ENCODE measurements at regions not wholly inside any gene's neighbourhood (a gene's known extent, or its start where the extent isn't known, plus 50 kb on each side); places are given as distances from the start of the nearest gene placed in this dataset.

DNA sequence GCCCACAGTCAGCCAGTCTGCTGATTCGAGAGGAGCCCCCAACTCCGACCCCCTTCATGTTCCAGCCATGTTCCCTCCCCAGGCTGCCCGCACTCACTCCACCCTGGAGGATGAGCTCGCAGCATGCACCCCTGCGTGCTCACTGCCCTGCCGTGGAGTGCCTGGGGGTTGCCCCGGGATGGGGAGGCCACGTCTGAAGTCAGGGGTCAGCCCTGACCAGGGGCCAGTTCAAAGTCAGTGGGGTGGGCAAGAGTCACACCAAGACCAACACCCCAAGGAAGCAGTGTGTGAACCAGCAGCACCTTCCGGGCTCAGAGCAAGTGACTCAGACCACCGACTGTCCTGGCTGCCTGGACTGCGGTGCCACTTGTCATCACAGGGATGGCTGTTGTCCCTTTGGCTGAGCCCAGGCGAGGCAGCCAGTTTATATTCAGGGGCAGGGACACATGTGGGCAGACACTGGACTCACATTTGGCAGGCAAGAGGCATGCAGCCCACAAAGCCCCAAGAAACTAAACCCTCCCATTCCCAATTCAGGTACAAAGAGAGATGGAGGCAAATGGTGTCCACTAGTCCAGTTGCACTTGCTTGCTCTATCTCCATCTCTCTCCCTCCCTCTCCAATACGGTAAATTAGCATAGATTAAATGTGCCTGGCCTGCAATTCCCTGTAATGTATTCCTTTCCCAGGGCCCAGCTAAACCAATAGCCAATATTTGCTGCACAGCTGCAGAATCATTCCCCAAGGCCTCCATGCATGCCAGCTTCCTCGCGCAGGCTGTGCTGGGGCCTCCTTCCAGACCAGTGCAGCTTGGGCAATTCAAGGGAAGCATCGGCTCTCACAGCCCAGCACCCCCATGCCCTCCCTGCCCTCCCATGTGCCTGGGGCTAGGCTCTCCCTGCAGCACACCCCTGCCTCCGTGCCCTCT, 135.7 kb upstream of the IQSEC1 start:
- no peak overlapping the region for H4K8ac ChIP-seq (ENCODE audit: low read depth, low read length)
- no peaks in the 10 kb centered on the region for H3K27me3 ChIP-seq (ENCODE audit: insufficient read depth, low read length)
- no peak overlapping the region for H3K4ac ChIP-seq (ENCODE audit: low read depth, low read length)
- H2AK5ac ChIP-seq (ENCODE audit: low read length) = no peak overlapping the region
- H3K27ac ChIP-seq (ENCODE audit: low read depth, low read length) = no peak overlapping the region
- no peak overlapping the region for H3K4me2 ChIP-seq (ENCODE audit: low read length)
- no peaks in the 10 kb centered on the region for H3K79me1 ChIP-seq (ENCODE audit: low read length)
- no peak overlapping the region for H3K23ac ChIP-seq (ENCODE audit: low read length)
- no peak overlapping the region for H3K14ac ChIP-seq (ENCODE audit: low read length)
- no peak overlapping the region for H4K91ac ChIP-seq (ENCODE audit: low read depth, low read length)
- no peak overlapping the region for H4K12ac ChIP-seq (ENCODE audit: low read depth, low read length)
- no peaks in the 10 kb centered on the region for H3K36me3 ChIP-seq (ENCODE audit: control insufficient read depth in 1 of 2, insufficient read depth in 2 of 2, low read length in 2 of 2)
- no peak overlapping the region for H2BK120ac ChIP-seq (ENCODE audit: insufficient read depth, low read length, poor library complexity)
- WGBS (ENCODE audit: extremely low coverage, insufficient coverage, insufficient read length) = no CpG with 5 or more reads among the region's 17 CpGs
- H2AFZ ChIP-seq (ENCODE audit: insufficient read depth, low read length, poor library complexity) = no peak overlapping the region
- DNase-seq = no peak
- H2BK5ac ChIP-seq (ENCODE audit: low read depth, low read length, poor library complexity) = no peak overlapping the region
- H3K79me2 ChIP-seq (ENCODE audit: control insufficient read depth, insufficient read depth, low read length, poor library complexity) = no peaks in the 10 kb centered on the region
- peaks cover 4% of the 10 kb centered on the region for H3K9me3 ChIP-seq (ENCODE audit: insufficient read depth, low read depth, low read length)
- H3K18ac ChIP-seq (ENCODE audit: low read length) = no peak overlapping the region
- no peaks in the 10 kb centered on the region for H3K4me1 ChIP-seq (ENCODE audit: control insufficient read depth in 1 of 2, insufficient read depth in 2 of 2, low read length in 2 of 2)
- H3K9ac ChIP-seq (ENCODE audit: low read length) = no peak overlapping the region
- H2BK12ac ChIP-seq (ENCODE audit: low read length) = no peak overlapping the region
- H3K4me3 ChIP-seq (ENCODE audit: low read depth, low read length) = no peak overlapping the region

DNA sequence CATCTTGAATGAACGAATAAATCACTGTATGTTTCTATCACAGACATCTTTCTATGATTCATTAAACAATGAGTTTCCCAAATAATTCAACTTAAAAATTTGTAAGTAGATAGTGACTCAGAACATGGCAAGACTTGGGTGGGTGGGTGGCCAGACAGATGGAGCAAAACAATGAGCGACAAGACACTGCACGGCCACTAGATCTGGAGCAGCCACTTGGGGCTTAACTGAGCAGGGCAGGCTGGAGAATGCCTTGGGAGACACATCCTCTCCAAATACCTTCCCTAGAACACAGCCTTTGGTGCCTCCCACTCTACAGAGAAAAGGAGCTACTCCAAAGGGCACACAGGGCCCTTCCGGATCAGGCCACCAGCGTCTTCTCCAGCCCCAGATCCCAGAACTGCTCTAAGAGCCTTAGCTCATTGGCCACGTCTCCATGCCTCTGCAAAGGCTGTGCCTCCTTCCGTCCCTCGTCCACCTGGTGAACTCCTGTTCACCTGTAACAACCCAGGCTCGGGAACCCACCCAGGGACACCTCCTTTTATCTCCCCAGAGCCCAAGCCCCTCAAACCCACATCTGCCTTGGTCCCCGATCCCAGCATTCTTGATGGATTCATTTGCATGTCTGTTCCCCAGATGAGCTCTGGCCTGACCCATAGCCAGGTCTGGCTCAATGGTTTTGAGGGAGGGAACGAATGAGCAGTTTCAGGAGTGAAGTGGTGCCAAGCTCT, 134.9 kb upstream of the IQSEC1 start:
- no peak overlapping the region for H4K91ac ChIP-seq (ENCODE audit: low read depth, low read length)
- no peak overlapping the region for H4K12ac ChIP-seq (ENCODE audit: low read depth, low read length)
- no peak overlapping the region for H3K4me3 ChIP-seq (ENCODE audit: low read depth, low read length)
- no peaks in the 10 kb centered on the region for H3K79me2 ChIP-seq (ENCODE audit: control insufficient read depth, insufficient read depth, low read length, poor library complexity)
- no peak overlapping the region for H2BK5ac ChIP-seq (ENCODE audit: low read depth, low read length, poor library complexity)
- no peak overlapping the region for H2AFZ ChIP-seq (ENCODE audit: insufficient read depth, low read length, poor library complexity)
- H3K18ac ChIP-seq (ENCODE audit: low read length) = no peak overlapping the region
- no CpG with 5 or more reads among the region's 11 CpGs for WGBS (ENCODE audit: extremely low coverage, insufficient coverage, insufficient read length)
- H3K9me3 ChIP-seq (ENCODE audit: insufficient read depth, low read depth, low read length) = peaks cover 4% of the 10 kb centered on the region
- no peaks in the 10 kb centered on the region for H3K79me1 ChIP-seq (ENCODE audit: low read length)
- DNase-seq = no peak
- no peak overlapping the region for H2BK120ac ChIP-seq (ENCODE audit: insufficient read depth, low read length, poor library complexity)
- no peaks in the 10 kb centered on the region for H3K4me1 ChIP-seq (ENCODE audit: control insufficient read depth in 1 of 2, insufficient read depth in 2 of 2, low read length in 2 of 2)
- H2AK5ac ChIP-seq (ENCODE audit: low read length) = no peak overlapping the region
- H3K27me3 ChIP-seq (ENCODE audit: insufficient read depth, low read length) = no peaks in the 10 kb centered on the region
- H3K4ac ChIP-seq (ENCODE audit: low read depth, low read length) = no peak overlapping the region
- no peak overlapping the region for H3K4me2 ChIP-seq (ENCODE audit: low read length)
- H4K8ac ChIP-seq (ENCODE audit: low read depth, low read length) = no peak overlapping the region
- H3K27ac ChIP-seq (ENCODE audit: low read depth, low read length) = no peak overlapping the region
- H3K14ac ChIP-seq (ENCODE audit: low read length) = no peak overlapping the region
- no peak overlapping the region for H3K23ac ChIP-seq (ENCODE audit: low read length)
- no peak overlapping the region for H2BK12ac ChIP-seq (ENCODE audit: low read length)
- H3K36me3 ChIP-seq (ENCODE audit: control insufficient read depth in 1 of 2, insufficient read depth in 2 of 2, low read length in 2 of 2) = no peaks in the 10 kb centered on the region
- no peak overlapping the region for H3K9ac ChIP-seq (ENCODE audit: low read length)

DNA sequence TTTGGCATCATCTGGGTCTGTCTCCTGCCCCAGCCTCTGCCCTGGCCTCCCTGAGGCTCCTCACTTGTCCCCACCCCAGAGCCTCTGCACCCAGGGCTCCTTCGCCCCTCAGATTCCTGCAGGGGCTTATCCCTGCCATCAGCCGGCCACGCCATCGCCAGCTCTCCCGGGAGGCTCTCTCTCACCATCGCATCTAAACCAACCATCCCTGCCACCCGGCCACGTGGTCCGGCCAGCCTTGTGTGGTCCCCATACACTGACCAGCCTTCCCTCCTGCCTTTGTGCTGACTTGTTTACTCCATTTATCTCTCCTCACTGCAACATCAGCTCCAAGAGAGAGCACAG, 134.3 kb upstream of the IQSEC1 start:
- Histone ChIP-seq H2AK5ac (ENCODE audit: low read length) (no peak overlapping the region), H4K91ac (ENCODE audit: low read depth, low read length) (no peak overlapping the region), H3K36me3 (ENCODE audit: control insufficient read depth in 1 of 2, insufficient read depth in 2 of 2, low read length in 2 of 2) (no peaks in the 10 kb centered on the region), H2BK120ac (ENCODE audit: insufficient read depth, low read length, poor library complexity) (no peak overlapping the region), H3K4me2 (ENCODE audit: low read length) (no peak overlapping the region), H4K8ac (ENCODE audit: low read depth, low read length) (no peak overlapping the region), H3K4me3 (ENCODE audit: low read depth, low read length) (no peak overlapping the region), H3K27me3 (ENCODE audit: insufficient read depth, low read length) (no peaks in the 10 kb centered on the region), H3K18ac (ENCODE audit: low read length) (no peak overlapping the region), H4K12ac (ENCODE audit: low read depth, low read length) (no peak overlapping the region), H2BK5ac (ENCODE audit: low read depth, low read length, poor library complexity) (no peak overlapping the region), H3K27ac (ENCODE audit: low read depth, low read length) (no peak overlapping the region), H3K4ac (ENCODE audit: low read depth, low read length) (no peak overlapping the region), H3K9ac (ENCODE audit: low read length) (no peak overlapping the region), H3K4me1 (ENCODE audit: control insufficient read depth in 1 of 2, insufficient read depth in 2 of 2, low read length in 2 of 2) (no peaks in the 10 kb centered on the region), H3K9me3 (ENCODE audit: insufficient read depth, low read depth, low read length) (peaks cover 4% of the 10 kb centered on the region), H3K14ac (ENCODE audit: low read length) (no peak overlapping the region), H3K79me1 (ENCODE audit: low read length) (no peaks in the 10 kb centered on the region), H3K79me2 (ENCODE audit: control insufficient read depth, insufficient read depth, low read length, poor library complexity) (no peaks in the 10 kb centered on the region), H2BK12ac (ENCODE audit: low read length) (no peak overlapping the region), H3K23ac (ENCODE audit: low read length) (no peak overlapping the region), H2AFZ (ENCODE audit: insufficient read depth, low read length, poor library complexity) (no peak overlapping the region)
- no peak for DNase-seq
- no CpG with 5 or more reads among the region's 9 CpGs for WGBS (ENCODE audit: extremely low coverage, insufficient coverage, insufficient read length)

DNA sequence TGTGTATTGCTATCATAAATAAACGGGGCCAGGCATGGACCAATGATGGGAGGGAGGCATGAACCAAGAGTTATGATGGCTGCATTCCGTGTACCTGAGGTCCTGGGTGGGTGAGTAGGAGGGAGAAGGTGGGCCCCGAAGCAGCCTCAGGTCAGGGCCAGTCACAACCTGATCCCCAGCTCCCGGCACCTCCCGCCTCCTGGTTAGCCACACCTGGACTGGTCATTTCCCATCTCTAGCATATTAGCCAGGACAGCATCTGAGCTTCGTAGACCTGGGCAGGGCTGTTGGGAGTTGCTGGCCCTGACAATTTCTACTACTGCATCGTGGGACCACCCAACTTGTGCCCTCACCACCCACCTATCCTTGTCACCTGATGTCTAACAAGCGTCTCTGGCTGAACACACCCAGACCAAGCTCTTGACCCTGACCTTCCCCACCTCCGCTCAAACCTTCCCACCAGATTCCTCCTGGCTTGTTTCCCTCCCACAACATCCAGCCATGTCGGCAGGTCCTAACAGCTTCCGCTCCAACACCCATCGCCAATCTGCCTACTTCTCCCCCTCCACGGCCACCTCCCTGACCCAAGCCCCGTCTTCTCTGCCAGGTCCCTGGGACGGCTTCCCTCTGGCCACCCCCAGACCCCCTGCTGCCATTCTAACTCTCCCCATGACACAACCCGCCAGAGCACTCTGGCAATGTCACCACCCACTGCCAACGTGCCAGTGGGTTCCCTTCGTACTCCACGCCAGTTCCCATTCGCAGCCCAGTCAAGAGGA, 133.8 kb upstream of the IQSEC1 start:
- no peaks in the 10 kb centered on the region for H3K79me2 ChIP-seq (ENCODE audit: control insufficient read depth, insufficient read depth, low read length, poor library complexity)
- H3K4ac ChIP-seq (ENCODE audit: low read depth, low read length) = no peak overlapping the region
- no peak overlapping the region for H3K18ac ChIP-seq (ENCODE audit: low read length)
- no peaks in the 10 kb centered on the region for H3K4me1 ChIP-seq (ENCODE audit: control insufficient read depth in 1 of 2, insufficient read depth in 2 of 2, low read length in 2 of 2)
- H2BK12ac ChIP-seq (ENCODE audit: low read length) = no peak overlapping the region
- H4K8ac ChIP-seq (ENCODE audit: low read depth, low read length) = no peak overlapping the region
- no peak overlapping the region for H2AFZ ChIP-seq (ENCODE audit: insufficient read depth, low read length, poor library complexity)
- no peaks in the 10 kb centered on the region for H3K27me3 ChIP-seq (ENCODE audit: insufficient read depth, low read length)
- H3K23ac ChIP-seq (ENCODE audit: low read length) = no peak overlapping the region
- H3K4me3 ChIP-seq (ENCODE audit: low read depth, low read length) = no peak overlapping the region
- no peak for DNase-seq
- H3K9ac ChIP-seq (ENCODE audit: low read length) = no peak overlapping the region
- no peak overlapping the region for H3K27ac ChIP-seq (ENCODE audit: low read depth, low read length)
- no peaks in the 10 kb centered on the region for H3K79me1 ChIP-seq (ENCODE audit: low read length)
- no peak overlapping the region for H2AK5ac ChIP-seq (ENCODE audit: low read length)
- H3K36me3 ChIP-seq (ENCODE audit: control insufficient read depth in 1 of 2, insufficient read depth in 2 of 2, low read length in 2 of 2) = no peaks in the 10 kb centered on the region
- H2BK5ac ChIP-seq (ENCODE audit: low read depth, low read length, poor library complexity) = no peak overlapping the region
- WGBS (ENCODE audit: extremely low coverage, insufficient coverage, insufficient read length) = no CpG with 5 or more reads among the region's 20 CpGs
- H3K9me3 ChIP-seq (ENCODE audit: insufficient read depth, low read depth, low read length) = peaks cover 4% of the 10 kb centered on the region
- no peak overlapping the region for H2BK120ac ChIP-seq (ENCODE audit: insufficient read depth, low read length, poor library complexity)
- no peak overlapping the region for H4K12ac ChIP-seq (ENCODE audit: low read depth, low read length)
- H3K14ac ChIP-seq (ENCODE audit: low read length) = no peak overlapping the region
- H4K91ac ChIP-seq (ENCODE audit: low read depth, low read length) = no peak overlapping the region
- no peak overlapping the region for H3K4me2 ChIP-seq (ENCODE audit: low read length)
